Mammary epithelial cell (primary cell): ENCODE measurements at regions not wholly inside any gene's neighbourhood (a gene's known extent, or its start where the extent isn't known, plus 50 kb on each side); places are given as distances from the start of the nearest gene placed in this dataset.

Experiments used
- CTCF ChIP-seq, 2 donors: IDR thresholded peaks in 1 of 2; conservative IDR thresholded peaks in 1 of 2; 2 replicates each; pipeline ENCODE4 v1.5.1; 2011 to 2012; ENCODE audit warnings: inconsistent platforms in 2 of 2, low read length in 2 of 2, mild to moderate bottlenecking in 2 of 2, control low read depth in 1 of 2, low read depth in 1 of 2; ENCODE audit not compliant: insufficient read depth in 1 of 2; ENCODE audit errors: extremely low read depth in 1 of 2
- EZH2 ChIP-seq: IDR thresholded peaks from 2 replicates; pipeline ENCODE4 v1.6.1; 2012; ENCODE audit warnings: low read length, inconsistent platforms, borderline replicate concordance

DNA sequence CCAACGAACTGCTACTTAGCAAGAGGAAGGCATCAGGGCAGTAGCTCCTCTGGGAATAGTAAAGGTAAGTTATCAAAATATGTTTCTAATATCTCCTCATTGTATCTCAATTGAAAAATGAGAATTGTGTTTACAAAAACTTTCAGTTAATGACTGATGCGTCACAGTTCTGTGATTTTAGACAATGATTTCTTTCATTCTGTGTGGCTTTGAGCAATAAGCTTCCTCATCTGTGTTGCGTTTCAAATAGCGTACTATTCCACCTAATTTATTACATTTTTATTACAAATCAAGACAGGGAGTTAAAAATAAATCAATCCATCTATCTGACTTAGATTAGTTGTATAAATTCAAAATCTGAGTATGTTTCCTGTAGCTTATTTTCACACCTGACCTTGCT lies 145.0 kb downstream of the CAAP1 start:
- TF ChIP-seq CTCF (conservative IDR thresholded peaks at IDR 0.05 in 1 of 2, IDR thresholded peaks at IDR 0.05 in 1 of 2; ENCODE audit: extremely low read depth in 1 of 2, insufficient read depth in 1 of 2, low read depth in 1 of 2, low read length in 2 of 2): no peak
- no peak for TF ChIP-seq EZH2
